GM18909 (cell line): ENCODE measurements at regions not wholly inside any gene's neighbourhood (a gene's known extent, or its start where the extent isn't known, plus 50 kb on each side); places are given as distances from the start of the nearest gene placed in this dataset.
"Not testable (repeated sequence)": the region's sequence is repeated elsewhere in the genome, so short reads cannot be mapped to it uniquely, and the experiment has no call there.

Experiments used
- ATAC-seq: cut with Tn5 transposase; IDR thresholded peaks from one replicate; pipeline ENCODE4 v1.9.1; 2021; ENCODE audit warnings: mild to moderate bottlenecking; ENCODE audit not compliant: unreplicated experiment, poor library complexity

DNA sequence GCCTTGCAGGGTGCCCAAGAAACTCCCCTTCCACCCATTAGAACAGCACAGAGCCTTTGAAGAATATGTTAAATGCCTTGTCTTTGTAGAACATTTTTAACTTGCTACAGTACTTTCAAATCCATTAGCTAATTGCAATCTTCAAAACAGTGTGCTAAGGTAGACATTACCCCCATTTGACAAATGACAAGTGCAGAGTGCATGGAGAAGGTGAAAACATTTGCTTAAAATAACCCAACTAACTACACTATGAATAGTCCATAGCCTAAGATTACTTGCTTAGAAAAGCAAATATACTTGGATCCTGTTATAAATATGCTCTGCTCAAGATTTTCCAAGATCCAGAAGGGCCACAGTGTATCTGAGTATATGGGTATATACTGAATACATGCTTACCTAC, 87.0 kb upstream of the G2E3 start:
- no peak for ATAC-seq

- not testable (repeated sequence) for ATAC-seq
Observed at GRCh38 chr14:30473846-30474696, 84.9 kb upstream of the G2E3 start.

DNA sequence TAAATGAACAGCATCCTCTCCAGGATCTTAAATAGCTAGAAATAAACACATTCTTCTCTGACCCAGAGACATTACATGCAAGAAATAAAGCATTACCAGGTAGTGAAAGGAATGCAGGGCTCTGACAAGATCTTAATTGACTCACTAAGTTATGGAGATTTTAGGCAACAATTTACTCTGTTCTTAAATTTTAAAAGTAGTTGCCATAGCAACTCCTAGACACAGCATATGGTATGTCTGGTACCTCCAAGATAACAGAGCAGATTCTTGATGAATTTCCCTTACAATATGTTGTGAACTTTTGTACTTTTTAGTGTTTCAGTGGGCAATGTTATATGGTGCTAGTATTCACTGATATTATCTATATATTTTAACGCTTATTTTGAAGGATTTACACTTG, 76.7 kb upstream of the G2E3 start:
- no peak for ATAC-seq

DNA sequence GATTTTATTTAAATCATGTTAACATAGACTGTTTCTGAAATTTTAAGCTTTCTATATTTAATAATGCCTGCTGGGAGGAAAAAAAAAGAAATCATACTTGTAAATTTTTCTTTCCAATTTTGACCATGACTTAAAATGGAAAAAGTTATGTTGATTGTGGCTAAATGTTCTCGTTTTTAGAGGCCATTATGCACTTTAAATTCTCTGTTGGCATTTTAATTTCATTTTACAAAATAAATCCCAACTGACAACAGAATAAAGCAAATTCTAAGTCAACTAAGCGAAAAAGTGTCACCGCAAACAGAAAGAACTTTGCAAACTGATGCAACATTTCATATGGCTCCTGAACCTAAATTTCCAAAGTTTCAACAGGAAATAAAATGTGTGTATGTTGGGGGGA, 74.8 kb upstream of the G2E3 start:
- ATAC-seq: no peak

GRCh38 chr14:30484976-30485375, 74.0 kb upstream of the G2E3 start:
- no peak for ATAC-seq

DNA sequence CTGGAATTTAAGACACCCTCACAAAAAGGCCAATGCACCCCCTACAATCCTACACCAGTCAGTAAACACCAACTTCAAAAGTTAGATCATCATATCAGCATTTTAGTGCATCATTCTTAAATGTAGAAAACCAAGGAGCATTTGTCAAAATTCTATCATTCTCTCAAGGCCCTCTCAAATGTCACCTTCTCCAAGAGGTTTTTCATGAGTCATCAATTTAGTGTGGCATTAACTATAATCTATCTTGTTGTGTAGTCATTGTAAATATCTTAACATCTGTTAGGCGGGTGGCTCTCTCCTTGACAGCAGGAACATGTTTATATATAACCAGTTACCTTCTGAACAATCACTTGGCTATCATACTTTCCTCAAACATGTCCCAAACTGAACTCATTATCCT, 62.1 kb upstream of the G2E3 start:
- no peak for ATAC-seq

DNA sequence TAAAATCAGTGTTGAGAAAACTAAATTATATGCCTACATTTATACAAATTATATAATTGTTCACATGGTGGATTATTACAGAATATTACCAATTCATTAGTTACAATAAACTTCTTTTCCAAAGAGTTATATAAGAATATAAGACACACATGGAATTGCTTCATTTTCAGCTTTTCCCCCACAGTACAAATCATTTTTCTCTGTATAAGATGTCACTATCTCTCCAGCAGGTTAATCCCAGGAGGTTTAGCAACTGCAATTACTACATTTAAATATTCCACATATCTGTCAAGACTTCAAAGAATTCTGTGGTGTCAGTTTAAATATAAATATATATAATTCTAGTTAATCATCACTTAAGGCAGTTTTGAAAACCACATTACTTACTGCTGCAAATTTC, 59.6 kb upstream of the G2E3 start:
- no peak for ATAC-seq

- ATAC-seq: no peak
Observed at GRCh38 chr14:30500222-30500621, 58.7 kb upstream of the G2E3 start.

DNA sequence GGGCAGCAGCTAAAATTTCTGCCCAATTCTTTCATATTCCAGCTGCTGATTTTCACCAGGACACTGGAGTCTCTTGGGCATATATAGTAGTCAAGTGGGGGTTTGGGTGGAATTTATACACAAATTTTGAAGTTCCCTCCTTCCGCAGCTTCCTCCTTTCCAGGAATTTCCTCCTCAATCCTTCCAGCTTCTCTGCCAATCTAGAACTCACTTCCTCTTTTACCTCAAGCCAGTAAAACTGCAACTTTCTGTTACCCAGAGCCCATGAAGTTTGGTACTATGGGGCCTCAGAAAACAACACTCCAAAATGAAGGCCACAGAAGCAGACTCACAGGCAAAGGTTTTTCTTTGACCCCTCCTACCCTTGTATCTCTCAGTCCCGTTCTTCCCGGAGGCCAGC, 51.7 kb upstream of the G2E3 start:
- no peak for ATAC-seq
